Peyer's patch (tissue), 4 donors: ENCODE measurements at regions not wholly inside any gene's neighbourhood (a gene's known extent, or its start where the extent isn't known, plus 50 kb on each side); places are given as distances from the start of the nearest gene placed in this dataset.

Experiments used
- DNase-seq, 3 donors: peaks; one replicate each; pipeline ENCODE4 v3.0.0-alpha.2; 2017 to 2019
- H3K27ac ChIP-seq, 4 donors: fragments of 200-600 bp; sonication (generic); one replicate each; pipeline ENCODE4 v1.5.1; 2016 to 2019
- H3K27me3 ChIP-seq, 2 donors: fragments of 200-600 bp; sonication (generic); one replicate each; pipeline ENCODE4 v1.5.1; 2019
- H3K36me3 ChIP-seq, 3 donors: fragments of 200-600 bp; sonication (generic); one replicate each; pipeline ENCODE4 v1.5.1; 2016 to 2019
- H3K4me1 ChIP-seq, 4 donors: fragments of 200-600 bp; sonication (generic); one replicate each; pipeline ENCODE4 v1.5.1; 2016 to 2019
- H3K4me3 ChIP-seq, 4 donors: fragments of 200-600 bp; sonication (generic); 1 replicate in 3 of 4; 2 replicates in 1 of 4; pipeline ENCODE4 v1.5.1; 2016 to 2019; ENCODE audit warnings: mild to moderate bottlenecking in 1 of 4
- H3K9me3 ChIP-seq, 4 donors: fragments of 200-600 bp; sonication (generic); one replicate each; pipeline ENCODE4 v1.5.1; 2016 to 2019; ENCODE audit warnings: mild to moderate bottlenecking in 1 of 4
- POLR2A ChIP-seq, 2 donors: fragments of 450-650 bp; IDR thresholded peaks; one replicate each; pipeline ENCODE4 v1.5.1; 2017; ENCODE audit warnings: antibody characterized with exemption in 2 of 2, mild to moderate bottlenecking in 2 of 2, moderate library complexity in 2 of 2
- TF ChIP-seq, protein P1 (sequence below), 6 experiments: fragments of 450-650 bp in 4 of 6; fragments of 200-600 bp in 2 of 6; sonication (generic) in 1 of 6; IDR thresholded peaks; one replicate each; pipeline ENCODE4 v1.5.1; 2017 to 2019; ENCODE audit warnings: antibody characterized with exemption in 6 of 6, mild to moderate bottlenecking in 3 of 6, moderate library complexity in 1 of 6

DNA sequence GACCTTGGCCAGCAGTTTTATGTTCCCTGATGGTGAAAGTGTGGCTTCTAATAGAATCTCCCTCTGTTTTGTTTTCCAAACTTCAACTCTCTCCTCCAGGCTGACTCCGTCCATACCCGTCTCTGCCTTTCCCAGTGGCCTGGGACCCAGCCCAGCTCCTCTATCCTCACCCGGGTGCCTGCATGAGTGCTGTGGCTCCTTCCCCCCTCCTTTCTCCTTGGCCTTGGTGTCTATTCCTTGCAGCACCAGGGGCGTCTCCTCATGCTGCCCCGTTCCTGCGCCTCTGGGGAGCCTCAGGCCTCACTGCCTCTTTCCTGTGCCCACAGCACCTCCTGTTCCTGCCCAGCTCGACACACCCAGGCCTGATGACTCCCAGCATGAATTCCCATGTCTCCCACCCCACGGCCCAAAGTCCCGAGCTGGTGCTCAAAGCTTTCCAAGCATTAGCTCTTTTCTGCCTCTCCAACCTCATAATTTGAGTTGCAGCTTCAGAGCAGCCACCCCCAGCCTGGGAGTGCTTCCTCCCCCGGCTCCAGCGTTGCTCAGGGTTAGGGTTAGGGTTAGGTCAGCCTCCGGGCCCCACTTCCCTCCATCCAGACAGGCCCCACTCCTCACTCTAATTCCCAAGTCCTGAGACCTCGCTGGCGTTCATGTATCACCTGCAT lies 56.3 kb upstream of the AFDN start:
- H3K27ac ChIP-seq = no peak overlapping the region
- no peak for TF ChIP-seq POLR2A (IDR thresholded peaks at IDR 0.05)
- TF ChIP-seq, protein P1, sequence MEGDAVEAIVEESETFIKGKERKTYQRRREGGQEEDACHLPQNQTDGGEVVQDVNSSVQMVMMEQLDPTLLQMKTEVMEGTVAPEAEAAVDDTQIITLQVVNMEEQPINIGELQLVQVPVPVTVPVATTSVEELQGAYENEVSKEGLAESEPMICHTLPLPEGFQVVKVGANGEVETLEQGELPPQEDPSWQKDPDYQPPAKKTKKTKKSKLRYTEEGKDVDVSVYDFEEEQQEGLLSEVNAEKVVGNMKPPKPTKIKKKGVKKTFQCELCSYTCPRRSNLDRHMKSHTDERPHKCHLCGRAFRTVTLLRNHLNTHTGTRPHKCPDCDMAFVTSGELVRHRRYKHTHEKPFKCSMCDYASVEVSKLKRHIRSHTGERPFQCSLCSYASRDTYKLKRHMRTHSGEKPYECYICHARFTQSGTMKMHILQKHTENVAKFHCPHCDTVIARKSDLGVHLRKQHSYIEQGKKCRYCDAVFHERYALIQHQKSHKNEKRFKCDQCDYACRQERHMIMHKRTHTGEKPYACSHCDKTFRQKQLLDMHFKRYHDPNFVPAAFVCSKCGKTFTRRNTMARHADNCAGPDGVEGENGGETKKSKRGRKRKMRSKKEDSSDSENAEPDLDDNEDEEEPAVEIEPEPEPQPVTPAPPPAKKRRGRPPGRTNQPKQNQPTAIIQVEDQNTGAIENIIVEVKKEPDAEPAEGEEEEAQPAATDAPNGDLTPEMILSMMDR (IDR thresholded peaks at IDR 0.05) = no peak
- H3K9me3 ChIP-seq = no peaks in the 10 kb centered on the region
- H3K4me3 ChIP-seq = no peak overlapping the region
- H3K27me3 ChIP-seq = no peaks in the 10 kb centered on the region
- H3K4me1 ChIP-seq = no peaks in the 10 kb centered on the region
- DNase-seq = peak in 1 of 3 donors; percentile 29
- H3K36me3 ChIP-seq = no peaks in the 10 kb centered on the region

DNA sequence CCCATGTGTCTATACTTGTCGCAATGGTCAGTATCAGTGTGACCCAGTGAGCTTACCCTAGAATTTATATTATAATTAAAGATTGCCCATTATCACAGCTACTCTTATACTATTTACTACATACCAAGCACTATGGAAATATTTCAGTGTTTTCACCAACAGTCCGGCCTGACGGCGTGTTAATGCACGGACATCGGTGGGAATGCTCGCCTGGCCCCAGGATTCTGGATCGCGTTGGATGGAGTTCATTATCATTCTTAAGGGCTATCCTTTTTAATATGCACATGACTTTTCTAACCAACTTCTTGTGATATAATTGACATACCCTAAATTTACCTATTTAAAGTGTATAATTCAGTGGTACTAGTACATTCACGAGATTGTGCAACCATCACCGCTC lies 51.8 kb upstream of the AFDN start:
- peaks cover 0 to 6% (median 0%) of the 10 kb centered on the region in 4 donors for H3K4me1 ChIP-seq
- DNase-seq = peak in 1 of 3 donors; percentile 13
- no peak overlapping the region for H3K4me3 ChIP-seq
- no peaks in the 10 kb centered on the region for H3K27me3 ChIP-seq
- no peak overlapping the region for H3K27ac ChIP-seq
- no peaks in the 10 kb centered on the region for H3K9me3 ChIP-seq
- no peaks in the 10 kb centered on the region for H3K36me3 ChIP-seq
- TF ChIP-seq, protein P1 (IDR thresholded peaks at IDR 0.05) = no peak
- no peak for TF ChIP-seq POLR2A (IDR thresholded peaks at IDR 0.05)

DNA sequence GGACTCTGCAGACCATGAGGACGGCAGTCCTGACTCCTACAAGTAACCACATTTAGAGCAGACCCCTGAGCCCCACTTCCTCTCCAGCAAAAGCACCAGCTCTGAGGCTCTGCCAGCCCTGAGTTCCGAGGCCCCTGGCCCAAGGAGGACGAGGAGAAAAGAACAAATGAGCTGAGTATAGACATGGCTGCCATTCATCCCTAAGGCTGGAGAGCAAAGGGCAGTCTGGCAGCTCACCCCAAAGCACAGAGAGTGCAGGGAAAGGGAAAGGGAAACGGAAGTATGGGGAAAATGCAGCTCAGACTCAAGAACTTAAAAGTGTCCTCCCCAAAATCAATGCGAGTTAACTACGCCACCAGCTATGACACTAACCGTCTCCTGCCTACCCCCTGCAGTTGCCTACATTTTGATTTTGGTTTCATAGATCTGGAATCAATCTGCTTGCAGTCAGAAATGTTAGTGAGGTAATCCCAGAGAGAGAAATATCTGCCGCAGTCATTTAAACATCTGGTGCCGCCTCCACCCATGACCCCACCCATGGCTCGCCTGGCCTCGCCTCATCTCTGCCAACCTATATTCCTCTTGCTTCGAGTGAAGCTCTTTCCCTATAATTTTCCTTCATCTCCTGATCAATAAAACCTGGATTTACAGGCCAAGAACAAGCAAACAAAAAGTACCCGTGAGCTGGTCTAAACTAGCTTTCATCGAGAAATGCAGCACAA lies 49.6 kb upstream of the AFDN start:
- no peak overlapping the region for H3K27ac ChIP-seq
- no peak overlapping the region for H3K4me3 ChIP-seq
- peak in 1 of 3 donors; percentile 30 for DNase-seq
- H3K4me1 ChIP-seq = peaks cover 0 to 6% (median 0%) of the 10 kb centered on the region in 4 donors
- H3K9me3 ChIP-seq = no peaks in the 10 kb centered on the region
- H3K36me3 ChIP-seq = no peaks in the 10 kb centered on the region
- TF ChIP-seq, protein P1 (IDR thresholded peaks at IDR 0.05) = no peak
- TF ChIP-seq POLR2A (IDR thresholded peaks at IDR 0.05) = no peak
- H3K27me3 ChIP-seq = no peaks in the 10 kb centered on the region
